IMR-90 (cell line): ENCODE measurements at regions not wholly inside any gene's neighbourhood (a gene's known extent, or its start where the extent isn't known, plus 50 kb on each side); places are given as distances from the start of the nearest gene placed in this dataset.

Experiments
- MAFK ChIP-seq: IDR thresholded peaks from 2 replicates; pipeline ENCODE4 v1.6.1; 2012; ENCODE audit warnings: low read depth, low read length, improper control_type of control experiment
- MXI1 ChIP-seq: IDR thresholded peaks from 2 replicates; pipeline ENCODE4 v1.6.1; 2012; ENCODE audit warnings: low read depth, mild to moderate bottlenecking, low read length, moderate library complexity, borderline replicate concordance
- POLR2A ChIP-seq: IDR thresholded peaks from 2 replicates; pipeline ENCODE4 v1.6.1; 2012; ENCODE audit warnings: mild to moderate bottlenecking, low read depth, low read length
- RAD21 ChIP-seq: IDR thresholded peaks from 2 replicates; pipeline ENCODE4 v1.6.1; 2012; ENCODE audit warnings: low read length, improper control_type of control experiment
- SMC3 ChIP-seq: fragments of 150-350 bp; IDR thresholded peaks from 2 replicates; pipeline ENCODE4 v1.6.1; 2016; ENCODE audit warnings: low read depth, mild to moderate bottlenecking, antibody characterized with exemption, low read length, moderate library complexity
- TF ChIP-seq, protein P1 (sequence below): conservative IDR thresholded peaks from 2 replicates; pipeline ENCODE4 v1.5.1; 2012; ENCODE audit warnings: mild to moderate bottlenecking, low read depth, low read length, improper control_type of control experiment

DNA sequence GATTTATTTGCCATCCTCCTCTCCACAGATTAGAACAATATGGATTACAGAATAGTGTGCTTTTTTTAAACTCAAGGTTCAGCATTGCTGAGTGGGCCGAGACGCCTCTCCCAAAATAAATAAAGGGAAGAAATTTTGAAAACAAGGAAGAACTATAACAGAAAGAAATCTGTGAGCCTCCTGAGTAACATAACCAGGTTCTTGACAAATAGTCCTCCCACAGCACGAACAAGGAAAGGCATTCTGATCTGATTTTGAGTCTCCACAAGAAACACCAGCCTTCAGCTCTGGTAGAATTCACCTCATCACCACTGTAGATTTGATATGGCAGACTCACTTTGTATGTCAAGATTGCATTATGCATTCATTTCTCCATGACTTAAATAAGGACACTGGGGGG is 173.6 kb downstream of the HHIP start:
- TF ChIP-seq POLR2A: no peak
- TF ChIP-seq, protein P1, sequence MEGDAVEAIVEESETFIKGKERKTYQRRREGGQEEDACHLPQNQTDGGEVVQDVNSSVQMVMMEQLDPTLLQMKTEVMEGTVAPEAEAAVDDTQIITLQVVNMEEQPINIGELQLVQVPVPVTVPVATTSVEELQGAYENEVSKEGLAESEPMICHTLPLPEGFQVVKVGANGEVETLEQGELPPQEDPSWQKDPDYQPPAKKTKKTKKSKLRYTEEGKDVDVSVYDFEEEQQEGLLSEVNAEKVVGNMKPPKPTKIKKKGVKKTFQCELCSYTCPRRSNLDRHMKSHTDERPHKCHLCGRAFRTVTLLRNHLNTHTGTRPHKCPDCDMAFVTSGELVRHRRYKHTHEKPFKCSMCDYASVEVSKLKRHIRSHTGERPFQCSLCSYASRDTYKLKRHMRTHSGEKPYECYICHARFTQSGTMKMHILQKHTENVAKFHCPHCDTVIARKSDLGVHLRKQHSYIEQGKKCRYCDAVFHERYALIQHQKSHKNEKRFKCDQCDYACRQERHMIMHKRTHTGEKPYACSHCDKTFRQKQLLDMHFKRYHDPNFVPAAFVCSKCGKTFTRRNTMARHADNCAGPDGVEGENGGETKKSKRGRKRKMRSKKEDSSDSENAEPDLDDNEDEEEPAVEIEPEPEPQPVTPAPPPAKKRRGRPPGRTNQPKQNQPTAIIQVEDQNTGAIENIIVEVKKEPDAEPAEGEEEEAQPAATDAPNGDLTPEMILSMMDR: no peak
- no peak for TF ChIP-seq RAD21
- TF ChIP-seq MAFK: no peak
- TF ChIP-seq MXI1: no peak
- no peak for TF ChIP-seq SMC3
